ENCODE measurements at regions not wholly inside any gene's neighbourhood (a gene's known extent, or its start where the extent isn't known, plus 50 kb on each side); places are given as distances from the start of the nearest gene placed in this dataset.

DNA sequence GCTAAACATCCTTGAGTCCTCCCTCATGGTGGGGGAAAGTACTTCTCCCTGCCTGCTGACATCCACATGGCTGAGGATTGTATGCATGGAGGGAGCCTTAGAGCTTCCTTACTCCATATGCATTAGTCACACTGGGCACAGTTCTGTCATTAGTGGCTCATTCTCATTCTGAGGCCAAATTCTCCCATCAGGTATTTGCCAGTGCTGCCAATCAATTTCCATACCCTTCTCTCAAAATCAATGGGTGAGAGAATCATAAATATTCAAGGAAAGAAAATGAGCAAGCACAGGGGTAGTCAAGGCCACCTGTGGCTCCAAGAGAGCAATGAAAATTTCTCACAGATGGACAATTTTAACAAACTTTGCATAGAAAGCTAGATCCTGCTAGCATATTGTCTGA is 422.6 kb upstream of the SETBP1 start:
- no peaks in the 10 kb centered on the region for H3K4me1 ChIP-seq (ENCODE audit: control insufficient read depth, extremely low read depth, insufficient read depth, low read length)
- H3K9me3 ChIP-seq (ENCODE audit: control insufficient read depth, low read depth, low read length), result no peaks in the 10 kb centered on the region
- no peak overlapping the region for H3K4me3 ChIP-seq (ENCODE audit: control insufficient read depth in 2 of 3, extremely low read depth in 1 of 3, insufficient read depth in 2 of 3, low read depth in 1 of 3, low read length in 3 of 3)
- no peaks in the 10 kb centered on the region for H3K79me2 ChIP-seq (ENCODE audit: control insufficient read depth, insufficient read depth, low read length)
- no peak overlapping the region for H3K4me2 ChIP-seq (ENCODE audit: control insufficient read depth, extremely low read depth, insufficient read depth, low read depth, low read length)
- no peak overlapping the region for H3K9ac ChIP-seq (ENCODE audit: control insufficient read depth, extremely low read depth, insufficient read depth, low read length)
- FAIRE-seq, result no peak
- no peak for DNase-seq (ENCODE audit: low read depth, low spot score)
- TF ChIP-seq, protein P1, sequence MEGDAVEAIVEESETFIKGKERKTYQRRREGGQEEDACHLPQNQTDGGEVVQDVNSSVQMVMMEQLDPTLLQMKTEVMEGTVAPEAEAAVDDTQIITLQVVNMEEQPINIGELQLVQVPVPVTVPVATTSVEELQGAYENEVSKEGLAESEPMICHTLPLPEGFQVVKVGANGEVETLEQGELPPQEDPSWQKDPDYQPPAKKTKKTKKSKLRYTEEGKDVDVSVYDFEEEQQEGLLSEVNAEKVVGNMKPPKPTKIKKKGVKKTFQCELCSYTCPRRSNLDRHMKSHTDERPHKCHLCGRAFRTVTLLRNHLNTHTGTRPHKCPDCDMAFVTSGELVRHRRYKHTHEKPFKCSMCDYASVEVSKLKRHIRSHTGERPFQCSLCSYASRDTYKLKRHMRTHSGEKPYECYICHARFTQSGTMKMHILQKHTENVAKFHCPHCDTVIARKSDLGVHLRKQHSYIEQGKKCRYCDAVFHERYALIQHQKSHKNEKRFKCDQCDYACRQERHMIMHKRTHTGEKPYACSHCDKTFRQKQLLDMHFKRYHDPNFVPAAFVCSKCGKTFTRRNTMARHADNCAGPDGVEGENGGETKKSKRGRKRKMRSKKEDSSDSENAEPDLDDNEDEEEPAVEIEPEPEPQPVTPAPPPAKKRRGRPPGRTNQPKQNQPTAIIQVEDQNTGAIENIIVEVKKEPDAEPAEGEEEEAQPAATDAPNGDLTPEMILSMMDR (optimal IDR thresholded peaks at IDR 0.05 in 1 of 3, IDR thresholded peaks at IDR 0.05 in 1 of 3, conservative IDR thresholded peaks at IDR 0.05 in 1 of 3; ENCODE audit: extremely low read depth in 1 of 3, insufficient read depth in 2 of 3, low read length in 3 of 3), result no peak
- TF ChIP-seq EZH2 (IDR thresholded peaks at IDR 0.05; ENCODE audit: low read length), result no peak
- H3K27ac ChIP-seq (ENCODE audit: control insufficient read depth, insufficient read depth, low read length), result no peak overlapping the region
- H3K27me3 ChIP-seq (ENCODE audit: control insufficient read depth, extremely low read depth, insufficient read depth, low read length), result no peaks in the 10 kb centered on the region
- no peaks in the 10 kb centered on the region for H4K20me1 ChIP-seq (ENCODE audit: control insufficient read depth, extremely low read depth, insufficient read depth, low read length)
- dilution Hi-C loops (cut with MboI; ENCODE audit: extremely low pct_ligation_motif_present, low sequenced_read_pairs), result no loop called here
- H3K9me1 ChIP-seq (ENCODE audit: control insufficient read depth, extremely low read depth, insufficient read depth, low read length), result no peaks in the 10 kb centered on the region
- H3K36me3 ChIP-seq (ENCODE audit: control insufficient read depth in 2 of 2, extremely low read depth in 1 of 2, insufficient read depth in 2 of 2, low read length in 2 of 2), result no peaks in the 10 kb centered on the region
- no peak overlapping the region for H2AFZ ChIP-seq (ENCODE audit: control insufficient read depth, low read length)

DNA sequence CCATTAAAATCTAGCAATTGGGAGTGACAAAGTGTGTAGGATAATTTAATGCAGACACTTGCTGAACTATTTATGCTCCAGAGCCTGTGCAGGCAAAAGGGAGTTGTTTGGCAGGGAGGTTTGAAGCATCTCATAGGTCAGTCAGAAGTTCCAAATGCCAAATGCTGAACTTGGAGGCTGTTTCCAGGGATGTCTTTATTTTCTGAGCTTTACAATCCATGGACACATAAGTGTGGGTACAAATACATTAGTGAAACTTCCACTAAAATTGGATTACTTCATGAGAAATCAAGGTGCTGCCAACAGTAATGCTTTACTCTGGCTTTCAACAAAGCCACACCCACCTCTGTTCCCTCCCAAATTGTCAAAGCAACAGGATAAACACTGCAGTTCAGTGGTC is 422.1 kb upstream of the SETBP1 start:
- H3K27ac ChIP-seq (ENCODE audit: control insufficient read depth, insufficient read depth, low read length), result no peak overlapping the region
- FAIRE-seq (no peak), DNase-seq (ENCODE audit: low read depth, low spot score) (no peak)
- no peaks in the 10 kb centered on the region for H3K9me1 ChIP-seq (ENCODE audit: control insufficient read depth, extremely low read depth, insufficient read depth, low read length)
- no peaks in the 10 kb centered on the region for H3K4me1 ChIP-seq (ENCODE audit: control insufficient read depth, extremely low read depth, insufficient read depth, low read length)
- no peaks in the 10 kb centered on the region for H3K27me3 ChIP-seq (ENCODE audit: control insufficient read depth, extremely low read depth, insufficient read depth, low read length)
- dilution Hi-C loops (cut with MboI; ENCODE audit: extremely low pct_ligation_motif_present, low sequenced_read_pairs), result no loop called here
- no peaks in the 10 kb centered on the region for H3K36me3 ChIP-seq (ENCODE audit: control insufficient read depth in 2 of 2, extremely low read depth in 1 of 2, insufficient read depth in 2 of 2, low read length in 2 of 2)
- TF ChIP-seq, protein P1 (optimal IDR thresholded peaks at IDR 0.05 in 1 of 3, IDR thresholded peaks at IDR 0.05 in 1 of 3, conservative IDR thresholded peaks at IDR 0.05 in 1 of 3; ENCODE audit: extremely low read depth in 1 of 3, insufficient read depth in 2 of 3, low read length in 3 of 3), result no peak
- no peak for TF ChIP-seq EZH2 (IDR thresholded peaks at IDR 0.05; ENCODE audit: low read length)
- H3K9ac ChIP-seq (ENCODE audit: control insufficient read depth, extremely low read depth, insufficient read depth, low read length), result no peak overlapping the region
- H3K4me2 ChIP-seq (ENCODE audit: control insufficient read depth, extremely low read depth, insufficient read depth, low read depth, low read length), result no peak overlapping the region
- H3K79me2 ChIP-seq (ENCODE audit: control insufficient read depth, insufficient read depth, low read length), result no peaks in the 10 kb centered on the region
- H2AFZ ChIP-seq (ENCODE audit: control insufficient read depth, low read length), result no peak overlapping the region
- H4K20me1 ChIP-seq (ENCODE audit: control insufficient read depth, extremely low read depth, insufficient read depth, low read length), result no peaks in the 10 kb centered on the region
- no peaks in the 10 kb centered on the region for H3K9me3 ChIP-seq (ENCODE audit: control insufficient read depth, low read depth, low read length)
- H3K4me3 ChIP-seq (ENCODE audit: control insufficient read depth in 2 of 3, extremely low read depth in 1 of 3, insufficient read depth in 2 of 3, low read depth in 1 of 3, low read length in 3 of 3), result no peak overlapping the region

All from keratinocyte (primary cell).